H1 (cell line): ENCODE measurements at regions not wholly inside any gene's neighbourhood (a gene's known extent, or its start where the extent isn't known, plus 50 kb on each side); places are given as distances from the start of the nearest gene placed in this dataset.

Source experiments
- BRCA1 ChIP-seq: IDR thresholded peaks from 2 replicates; pipeline ENCODE4 v1.6.1; 2012; ENCODE audit warnings: low read depth, low read length, improper control_type of control experiment
- CTBP2 ChIP-seq: IDR thresholded peaks from 2 replicates; pipeline ENCODE4 v1.7.0; 2011; ENCODE audit warnings: borderline replicate concordance, mild to moderate bottlenecking, moderate library complexity, mixed read lengths, low read length; ENCODE audit not compliant: insufficient read depth, insufficient read length
- EGR1 ChIP-seq: IDR thresholded peaks from 2 replicates; pipeline ENCODE4 v1.6.1; 2011; ENCODE audit warnings: low read depth, low read length, borderline replicate concordance
- JUN ChIP-seq: IDR thresholded peaks from 2 replicates; pipeline ENCODE4 v1.6.1; 2011; ENCODE audit warnings: low read depth, mild to moderate bottlenecking, improper control_type of control experiment, low read length
- KDM5A ChIP-seq: fragments of 200-600 bp; IDR thresholded peaks from 2 replicates; pipeline ENCODE4 v1.7.1; 2012; ENCODE audit warnings: mild to moderate bottlenecking, low read length, inconsistent platforms, mixed read lengths
- SP4 ChIP-seq: IDR thresholded peaks from 2 replicates; pipeline ENCODE4 v1.6.1; 2012; ENCODE audit warnings: low read length, inconsistent platforms
- SUZ12 ChIP-seq: fragments of 200-600 bp; sonication (generic); IDR thresholded peaks from 2 replicates; pipeline ENCODE4 v1.6.1; 2012; ENCODE audit warnings: mild to moderate bottlenecking, inconsistent platforms, low read length, moderate library complexity, mixed read lengths
- TBP ChIP-seq: IDR thresholded peaks from 2 replicates; pipeline ENCODE4 v1.6.1; 2011; ENCODE audit warnings: low read depth, low read length, improper control_type of control experiment
- TF ChIP-seq, protein P1 (sequence below): fragments of 300-600 bp; sonication (generic); IDR thresholded peaks from 2 replicates; pipeline ENCODE4 v1.7.1; 2012; ENCODE audit warnings: low read length, moderate library complexity, mild to moderate bottlenecking, inconsistent platforms; ENCODE audit not compliant: insufficient replicate concordance
- TF ChIP-seq, protein P2 (sequence below), 3 experiments: IDR thresholded peaks; 1 replicate in 2 of 3; 2 replicates in 1 of 3; pipeline versions ENCODE4 v1.5.1 to v1.6.1; 2011; ENCODE audit warnings: low read length in 3 of 3, mild to moderate bottlenecking in 3 of 3, inconsistent platforms in 2 of 3, low read depth in 1 of 3, moderate library complexity in 1 of 3; ENCODE audit not compliant: insufficient read depth in 1 of 3; ENCODE audit errors: control extremely low read depth in 1 of 3

DNA sequence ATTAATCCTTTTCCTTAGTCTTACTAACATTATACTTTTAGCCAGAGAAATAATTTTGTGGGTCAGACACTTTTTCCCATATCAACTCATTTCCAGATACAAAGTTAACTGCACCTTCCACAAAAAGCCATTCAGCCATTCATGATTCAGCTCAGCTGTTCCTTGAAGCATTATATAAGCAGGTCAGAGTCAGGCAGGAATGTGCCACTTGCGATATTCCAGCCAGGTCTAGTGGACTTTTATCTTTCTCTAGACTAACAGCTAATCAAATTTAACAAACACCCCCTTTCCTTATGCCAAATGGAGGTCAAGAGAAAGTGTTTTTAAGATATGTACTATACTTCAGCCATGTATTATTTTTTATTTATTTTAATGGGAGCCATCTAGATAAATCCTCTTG, 75.6 kb upstream of the EPB41L3 start (continued):
- TF ChIP-seq, protein P1, sequence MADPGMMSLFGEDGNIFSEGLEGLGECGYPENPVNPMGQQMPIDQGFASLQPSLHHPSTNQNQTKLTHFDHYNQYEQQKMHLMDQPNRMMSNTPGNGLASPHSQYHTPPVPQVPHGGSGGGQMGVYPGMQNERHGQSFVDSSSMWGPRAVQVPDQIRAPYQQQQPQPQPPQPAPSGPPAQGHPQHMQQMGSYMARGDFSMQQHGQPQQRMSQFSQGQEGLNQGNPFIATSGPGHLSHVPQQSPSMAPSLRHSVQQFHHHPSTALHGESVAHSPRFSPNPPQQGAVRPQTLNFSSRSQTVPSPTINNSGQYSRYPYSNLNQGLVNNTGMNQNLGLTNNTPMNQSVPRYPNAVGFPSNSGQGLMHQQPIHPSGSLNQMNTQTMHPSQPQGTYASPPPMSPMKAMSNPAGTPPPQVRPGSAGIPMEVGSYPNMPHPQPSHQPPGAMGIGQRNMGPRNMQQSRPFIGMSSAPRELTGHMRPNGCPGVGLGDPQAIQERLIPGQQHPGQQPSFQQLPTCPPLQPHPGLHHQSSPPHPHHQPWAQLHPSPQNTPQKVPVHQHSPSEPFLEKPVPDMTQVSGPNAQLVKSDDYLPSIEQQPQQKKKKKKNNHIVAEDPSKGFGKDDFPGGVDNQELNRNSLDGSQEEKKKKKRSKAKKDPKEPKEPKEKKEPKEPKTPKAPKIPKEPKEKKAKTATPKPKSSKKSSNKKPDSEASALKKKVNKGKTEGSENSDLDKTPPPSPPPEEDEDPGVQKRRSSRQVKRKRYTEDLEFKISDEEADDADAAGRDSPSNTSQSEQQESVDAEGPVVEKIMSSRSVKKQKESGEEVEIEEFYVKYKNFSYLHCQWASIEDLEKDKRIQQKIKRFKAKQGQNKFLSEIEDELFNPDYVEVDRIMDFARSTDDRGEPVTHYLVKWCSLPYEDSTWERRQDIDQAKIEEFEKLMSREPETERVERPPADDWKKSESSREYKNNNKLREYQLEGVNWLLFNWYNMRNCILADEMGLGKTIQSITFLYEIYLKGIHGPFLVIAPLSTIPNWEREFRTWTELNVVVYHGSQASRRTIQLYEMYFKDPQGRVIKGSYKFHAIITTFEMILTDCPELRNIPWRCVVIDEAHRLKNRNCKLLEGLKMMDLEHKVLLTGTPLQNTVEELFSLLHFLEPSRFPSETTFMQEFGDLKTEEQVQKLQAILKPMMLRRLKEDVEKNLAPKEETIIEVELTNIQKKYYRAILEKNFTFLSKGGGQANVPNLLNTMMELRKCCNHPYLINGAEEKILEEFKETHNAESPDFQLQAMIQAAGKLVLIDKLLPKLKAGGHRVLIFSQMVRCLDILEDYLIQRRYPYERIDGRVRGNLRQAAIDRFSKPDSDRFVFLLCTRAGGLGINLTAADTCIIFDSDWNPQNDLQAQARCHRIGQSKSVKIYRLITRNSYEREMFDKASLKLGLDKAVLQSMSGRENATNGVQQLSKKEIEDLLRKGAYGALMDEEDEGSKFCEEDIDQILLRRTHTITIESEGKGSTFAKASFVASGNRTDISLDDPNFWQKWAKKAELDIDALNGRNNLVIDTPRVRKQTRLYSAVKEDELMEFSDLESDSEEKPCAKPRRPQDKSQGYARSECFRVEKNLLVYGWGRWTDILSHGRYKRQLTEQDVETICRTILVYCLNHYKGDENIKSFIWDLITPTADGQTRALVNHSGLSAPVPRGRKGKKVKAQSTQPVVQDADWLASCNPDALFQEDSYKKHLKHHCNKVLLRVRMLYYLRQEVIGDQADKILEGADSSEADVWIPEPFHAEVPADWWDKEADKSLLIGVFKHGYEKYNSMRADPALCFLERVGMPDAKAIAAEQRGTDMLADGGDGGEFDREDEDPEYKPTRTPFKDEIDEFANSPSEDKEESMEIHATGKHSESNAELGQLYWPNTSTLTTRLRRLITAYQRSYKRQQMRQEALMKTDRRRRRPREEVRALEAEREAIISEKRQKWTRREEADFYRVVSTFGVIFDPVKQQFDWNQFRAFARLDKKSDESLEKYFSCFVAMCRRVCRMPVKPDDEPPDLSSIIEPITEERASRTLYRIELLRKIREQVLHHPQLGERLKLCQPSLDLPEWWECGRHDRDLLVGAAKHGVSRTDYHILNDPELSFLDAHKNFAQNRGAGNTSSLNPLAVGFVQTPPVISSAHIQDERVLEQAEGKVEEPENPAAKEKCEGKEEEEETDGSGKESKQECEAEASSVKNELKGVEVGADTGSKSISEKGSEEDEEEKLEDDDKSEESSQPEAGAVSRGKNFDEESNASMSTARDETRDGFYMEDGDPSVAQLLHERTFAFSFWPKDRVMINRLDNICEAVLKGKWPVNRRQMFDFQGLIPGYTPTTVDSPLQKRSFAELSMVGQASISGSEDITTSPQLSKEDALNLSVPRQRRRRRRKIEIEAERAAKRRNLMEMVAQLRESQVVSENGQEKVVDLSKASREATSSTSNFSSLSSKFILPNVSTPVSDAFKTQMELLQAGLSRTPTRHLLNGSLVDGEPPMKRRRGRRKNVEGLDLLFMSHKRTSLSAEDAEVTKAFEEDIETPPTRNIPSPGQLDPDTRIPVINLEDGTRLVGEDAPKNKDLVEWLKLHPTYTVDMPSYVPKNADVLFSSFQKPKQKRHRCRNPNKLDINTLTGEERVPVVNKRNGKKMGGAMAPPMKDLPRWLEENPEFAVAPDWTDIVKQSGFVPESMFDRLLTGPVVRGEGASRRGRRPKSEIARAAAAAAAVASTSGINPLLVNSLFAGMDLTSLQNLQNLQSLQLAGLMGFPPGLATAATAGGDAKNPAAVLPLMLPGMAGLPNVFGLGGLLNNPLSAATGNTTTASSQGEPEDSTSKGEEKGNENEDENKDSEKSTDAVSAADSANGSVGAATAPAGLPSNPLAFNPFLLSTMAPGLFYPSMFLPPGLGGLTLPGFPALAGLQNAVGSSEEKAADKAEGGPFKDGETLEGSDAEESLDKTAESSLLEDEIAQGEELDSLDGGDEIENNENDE, result no peak
- TF ChIP-seq TBP (no peak), CTBP2 (no peak), KDM5A (no peak), BRCA1 (no peak), JUN (no peak), SP4 (no peak), EGR1 (no peak), SUZ12 (no peak)
- TF ChIP-seq, protein P2, sequence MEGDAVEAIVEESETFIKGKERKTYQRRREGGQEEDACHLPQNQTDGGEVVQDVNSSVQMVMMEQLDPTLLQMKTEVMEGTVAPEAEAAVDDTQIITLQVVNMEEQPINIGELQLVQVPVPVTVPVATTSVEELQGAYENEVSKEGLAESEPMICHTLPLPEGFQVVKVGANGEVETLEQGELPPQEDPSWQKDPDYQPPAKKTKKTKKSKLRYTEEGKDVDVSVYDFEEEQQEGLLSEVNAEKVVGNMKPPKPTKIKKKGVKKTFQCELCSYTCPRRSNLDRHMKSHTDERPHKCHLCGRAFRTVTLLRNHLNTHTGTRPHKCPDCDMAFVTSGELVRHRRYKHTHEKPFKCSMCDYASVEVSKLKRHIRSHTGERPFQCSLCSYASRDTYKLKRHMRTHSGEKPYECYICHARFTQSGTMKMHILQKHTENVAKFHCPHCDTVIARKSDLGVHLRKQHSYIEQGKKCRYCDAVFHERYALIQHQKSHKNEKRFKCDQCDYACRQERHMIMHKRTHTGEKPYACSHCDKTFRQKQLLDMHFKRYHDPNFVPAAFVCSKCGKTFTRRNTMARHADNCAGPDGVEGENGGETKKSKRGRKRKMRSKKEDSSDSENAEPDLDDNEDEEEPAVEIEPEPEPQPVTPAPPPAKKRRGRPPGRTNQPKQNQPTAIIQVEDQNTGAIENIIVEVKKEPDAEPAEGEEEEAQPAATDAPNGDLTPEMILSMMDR (IDR thresholded peaks at IDR 0.05; ENCODE audit: control extremely low read depth in 1 of 3, insufficient read depth in 1 of 3, low read depth in 1 of 3, low read length in 3 of 3), result no peak
